ENCODE measurements at regions not wholly inside any gene's neighbourhood (a gene's known extent, or its start where the extent isn't known, plus 50 kb on each side); places are given as distances from the start of the nearest gene placed in this dataset.

DNA sequence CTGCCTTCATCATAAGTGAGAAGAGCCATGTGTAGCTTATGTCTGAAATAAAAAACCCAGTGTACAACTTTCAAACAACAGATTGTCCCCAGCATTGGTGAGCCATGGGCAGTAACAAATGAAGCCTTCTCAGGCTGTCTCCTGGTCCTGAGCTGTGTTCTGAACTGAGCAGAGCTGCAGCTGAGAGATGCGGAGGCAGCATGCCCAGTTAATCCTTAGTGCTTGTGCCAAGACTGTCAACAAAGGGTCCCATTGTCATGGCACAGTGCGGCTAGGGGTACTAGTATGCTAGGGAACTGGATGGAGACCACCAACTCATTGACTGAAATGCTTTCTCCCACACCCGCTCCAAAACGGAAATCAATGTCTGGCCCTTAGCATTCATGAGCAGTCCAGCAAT lies 154.3 kb downstream of the RMST start:
- Histone ChIP-seq H2AFZ (ENCODE audit: low read depth, low read length) (no peak overlapping the region), H3K36me3 (ENCODE audit: insufficient read depth, low read length) (no peaks in the 10 kb centered on the region), H3K27me3 (ENCODE audit: insufficient read depth, low read length) (no peaks in the 10 kb centered on the region), H3K9me3 (ENCODE audit: low read length) (no peaks in the 10 kb centered on the region), H3K4me1 (ENCODE audit: insufficient read depth, low read length) (no peaks in the 10 kb centered on the region), H3K4me3 (ENCODE audit: low read length) (no peak overlapping the region)

DNA sequence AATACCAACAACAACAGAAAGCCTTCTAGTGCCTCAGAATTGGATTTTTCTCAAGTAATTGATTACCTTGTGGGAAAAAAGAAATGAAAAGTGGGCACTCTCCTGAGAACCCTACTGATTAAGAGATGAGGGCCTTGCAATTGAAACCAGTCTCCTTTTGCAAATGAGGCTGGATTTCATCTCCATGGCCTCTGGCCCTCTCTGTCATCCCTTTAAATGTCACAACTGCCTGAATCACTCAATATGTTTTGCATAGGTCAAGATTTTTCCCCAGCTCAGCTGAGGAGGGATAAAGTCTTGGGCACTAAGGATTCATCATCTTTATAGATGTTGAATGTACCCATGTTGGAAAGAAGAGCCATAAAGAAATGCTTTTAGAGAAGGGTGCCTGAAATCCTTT lies 166.4 kb downstream of the RMST start:
- Histone ChIP-seq H3K4me3 (ENCODE audit: low read length) (no peak overlapping the region), H2AFZ (ENCODE audit: low read depth, low read length) (no peak overlapping the region), H3K4me1 (ENCODE audit: insufficient read depth, low read length) (peaks cover 5% of the 10 kb centered on the region), H3K27me3 (ENCODE audit: insufficient read depth, low read length) (no peaks in the 10 kb centered on the region), H3K9me3 (ENCODE audit: low read length) (no peaks in the 10 kb centered on the region), H3K36me3 (ENCODE audit: insufficient read depth, low read length) (no peaks in the 10 kb centered on the region)

DNA sequence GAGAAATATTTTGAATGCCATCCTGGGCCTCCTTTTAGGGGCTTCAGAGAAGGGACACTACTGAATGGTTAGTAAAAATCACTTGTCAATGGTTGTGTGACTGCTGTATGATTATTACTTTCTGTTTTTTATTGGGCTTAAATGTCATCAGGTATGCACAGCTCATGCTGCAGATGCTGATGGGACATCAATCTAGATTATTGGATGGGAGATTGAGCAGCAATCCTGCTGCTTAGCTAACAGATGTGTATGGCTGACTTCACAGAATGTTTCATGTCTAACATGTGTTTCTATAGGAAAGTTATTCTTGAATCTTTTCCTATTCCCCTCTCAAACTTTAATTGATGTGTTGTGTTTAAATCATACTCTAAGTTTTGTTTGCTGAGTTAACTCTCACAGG lies 166.8 kb downstream of the RMST start:
- Histone ChIP-seq H3K36me3 (ENCODE audit: insufficient read depth, low read length) (no peaks in the 10 kb centered on the region), H3K4me1 (ENCODE audit: insufficient read depth, low read length) (peaks cover 5% of the 10 kb centered on the region)

DNA sequence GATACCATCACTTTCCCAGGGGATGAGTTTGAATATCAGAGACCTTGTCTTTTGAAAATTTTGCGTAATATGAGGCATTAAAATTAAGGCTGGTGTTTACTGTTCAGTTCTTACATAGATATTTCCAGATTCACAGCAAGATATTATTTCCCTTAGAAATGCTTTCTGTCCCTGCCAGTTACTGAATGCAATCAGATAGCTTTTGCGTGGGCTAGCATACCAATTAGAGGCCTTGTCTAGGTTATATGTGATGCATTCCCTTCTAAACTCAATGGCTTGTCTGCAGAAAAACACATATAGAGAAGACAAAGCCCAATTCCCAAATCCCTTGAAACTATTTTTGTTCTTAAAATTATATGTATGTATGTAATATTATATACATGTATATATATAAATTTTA lies 167.8 kb downstream of the RMST start:
- no peak overlapping the region for H3K4me3 ChIP-seq (ENCODE audit: low read length)
- peaks cover 5% of the 10 kb centered on the region for H3K4me1 ChIP-seq (ENCODE audit: insufficient read depth, low read length)
- no peaks in the 10 kb centered on the region for H3K9me3 ChIP-seq (ENCODE audit: low read length)
- H3K27me3 ChIP-seq (ENCODE audit: insufficient read depth, low read length) = no peaks in the 10 kb centered on the region
- H3K36me3 ChIP-seq (ENCODE audit: insufficient read depth, low read length) = no peaks in the 10 kb centered on the region
- no peak overlapping the region for H2AFZ ChIP-seq (ENCODE audit: low read depth, low read length)

More for the DNA sequence above, 166.8 kb downstream of the RMST start:
- Histone ChIP-seq H2AFZ (ENCODE audit: low read depth, low read length) (no peak overlapping the region), H3K9me3 (ENCODE audit: low read length) (no peaks in the 10 kb centered on the region), H3K4me3 (ENCODE audit: low read length) (no peak overlapping the region), H3K27me3 (ENCODE audit: insufficient read depth, low read length) (no peaks in the 10 kb centered on the region)

DNA sequence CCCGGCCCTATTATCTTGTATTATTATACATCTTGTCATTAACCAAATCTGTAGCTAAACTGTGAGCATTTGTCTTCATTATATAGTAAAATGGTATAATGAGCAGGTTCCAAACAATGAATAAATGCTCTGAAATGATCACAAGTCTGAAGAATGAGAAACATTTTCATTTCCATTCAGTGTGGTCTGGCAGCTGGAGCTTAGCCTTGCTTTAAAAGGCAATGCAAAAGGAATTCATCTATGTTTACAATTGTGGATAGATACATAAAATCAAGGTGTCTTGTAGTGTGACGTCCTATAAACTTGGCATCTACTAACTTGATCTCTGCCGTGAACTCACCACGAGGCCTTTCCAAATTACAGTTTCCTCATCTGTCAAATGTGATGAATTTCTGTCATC lies 168.3 kb downstream of the RMST start:
- Histone ChIP-seq H2AFZ (ENCODE audit: low read depth, low read length) (no peak overlapping the region), H3K4me3 (ENCODE audit: low read length) (no peak overlapping the region), H3K36me3 (ENCODE audit: insufficient read depth, low read length) (no peaks in the 10 kb centered on the region), H3K27me3 (ENCODE audit: insufficient read depth, low read length) (no peaks in the 10 kb centered on the region), H3K4me1 (ENCODE audit: insufficient read depth, low read length) (peaks cover 5% of the 10 kb centered on the region), H3K9me3 (ENCODE audit: low read length) (no peaks in the 10 kb centered on the region)

DNA sequence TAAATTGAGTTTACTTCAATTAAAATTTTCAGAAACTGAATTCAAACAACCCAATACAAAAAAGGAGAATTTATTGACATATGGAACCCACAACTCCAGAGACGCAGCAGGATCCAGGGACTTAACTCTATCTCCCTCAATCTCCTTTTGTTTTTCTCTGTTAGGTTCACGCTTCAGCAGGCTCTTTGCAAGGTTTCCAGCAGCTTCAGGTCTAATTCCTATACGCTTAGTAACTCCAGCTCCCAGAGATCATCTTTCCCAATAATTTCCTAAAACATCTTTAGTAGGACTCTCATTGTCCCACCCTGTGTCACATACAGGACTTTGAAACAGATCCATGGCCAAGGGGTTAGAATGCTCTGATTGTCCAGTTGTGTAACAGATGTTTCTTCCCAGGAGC lies 175.2 kb downstream of the RMST start:
- no peaks in the 10 kb centered on the region for H3K4me1 ChIP-seq (ENCODE audit: insufficient read depth, low read length)
- H3K27me3 ChIP-seq (ENCODE audit: insufficient read depth, low read length) = no peaks in the 10 kb centered on the region
- H3K4me3 ChIP-seq (ENCODE audit: low read length) = no peak overlapping the region
- no peaks in the 10 kb centered on the region for H3K9me3 ChIP-seq (ENCODE audit: low read length)
- no peaks in the 10 kb centered on the region for H3K36me3 ChIP-seq (ENCODE audit: insufficient read depth, low read length)
- no peak overlapping the region for H2AFZ ChIP-seq (ENCODE audit: low read depth, low read length)

DNA sequence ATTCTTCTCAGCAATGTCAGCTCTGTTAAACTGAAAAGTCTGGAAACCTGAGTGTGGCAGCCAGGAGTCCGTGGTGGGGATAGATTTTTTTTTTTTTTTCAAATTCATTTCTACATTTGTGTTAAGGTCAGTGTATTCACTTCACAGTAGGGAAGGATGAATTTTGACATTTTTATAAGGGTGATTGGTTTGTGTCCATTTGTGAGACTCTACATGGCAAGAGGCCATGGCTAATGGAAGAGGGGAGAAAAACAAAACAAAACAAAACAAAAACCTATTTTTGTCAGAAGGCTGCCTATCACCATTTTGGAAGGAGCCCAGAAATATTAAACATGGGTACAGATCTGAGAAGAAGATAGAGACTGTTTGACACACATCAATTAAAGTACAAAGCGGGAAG lies 176.1 kb downstream of the RMST start:
- no peak overlapping the region for H3K4me3 ChIP-seq (ENCODE audit: low read length)
- H3K4me1 ChIP-seq (ENCODE audit: insufficient read depth, low read length) = no peaks in the 10 kb centered on the region
- no peaks in the 10 kb centered on the region for H3K9me3 ChIP-seq (ENCODE audit: low read length)
- no peaks in the 10 kb centered on the region for H3K36me3 ChIP-seq (ENCODE audit: insufficient read depth, low read length)
- H3K27me3 ChIP-seq (ENCODE audit: insufficient read depth, low read length) = no peaks in the 10 kb centered on the region
- H2AFZ ChIP-seq (ENCODE audit: low read depth, low read length) = no peak overlapping the region

DNA sequence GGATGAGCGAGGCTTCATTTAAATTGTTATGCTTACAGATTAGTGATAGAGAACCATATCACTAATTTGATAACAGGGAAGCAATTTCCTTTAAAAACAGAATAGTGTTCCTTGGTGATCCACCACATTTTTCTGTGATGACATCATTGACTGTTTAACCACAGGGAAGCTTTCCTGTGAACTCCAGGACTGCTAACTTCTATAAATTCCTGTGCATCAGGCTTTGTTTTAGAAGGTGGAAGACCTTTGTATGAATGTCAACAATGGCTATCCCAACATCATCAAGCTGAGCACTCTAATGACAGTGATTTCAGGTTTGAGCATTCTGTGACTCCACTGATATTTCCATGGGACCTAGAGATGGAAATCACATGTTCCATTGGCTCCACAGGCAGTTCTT lies 177.1 kb downstream of the RMST start:
- H3K4me3 ChIP-seq (ENCODE audit: low read length) = no peak overlapping the region
- H3K9me3 ChIP-seq (ENCODE audit: low read length) = no peaks in the 10 kb centered on the region
- no peaks in the 10 kb centered on the region for H3K36me3 ChIP-seq (ENCODE audit: insufficient read depth, low read length)
- no peak overlapping the region for H2AFZ ChIP-seq (ENCODE audit: low read depth, low read length)
- no peaks in the 10 kb centered on the region for H3K4me1 ChIP-seq (ENCODE audit: insufficient read depth, low read length)
- no peaks in the 10 kb centered on the region for H3K27me3 ChIP-seq (ENCODE audit: insufficient read depth, low read length)

DNA sequence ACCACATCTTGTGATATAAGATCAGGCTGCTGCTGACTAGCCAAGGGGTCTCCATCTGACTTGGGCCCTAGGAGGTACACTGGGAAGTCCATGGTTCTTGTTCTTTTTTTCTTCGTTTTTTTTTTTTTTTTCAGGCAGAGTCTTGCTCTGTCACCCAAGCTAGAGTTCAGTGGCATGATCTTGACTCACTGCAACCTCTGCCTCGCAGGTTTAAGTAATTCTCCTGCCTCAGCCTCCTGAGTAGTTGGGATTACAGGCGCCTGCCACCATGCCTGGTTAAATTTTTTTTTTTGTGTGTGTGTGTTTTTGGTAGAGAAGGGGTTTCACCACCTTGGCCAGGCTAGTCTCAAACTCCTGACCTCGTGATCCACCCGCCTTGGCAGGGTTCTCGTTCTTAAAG lies 178.2 kb downstream of the RMST start:
- Histone ChIP-seq H3K4me1 (ENCODE audit: insufficient read depth, low read length) (no peaks in the 10 kb centered on the region), H3K9me3 (ENCODE audit: low read length) (no peaks in the 10 kb centered on the region), H3K4me3 (ENCODE audit: low read length) (no peak overlapping the region), H3K27me3 (ENCODE audit: insufficient read depth, low read length) (no peaks in the 10 kb centered on the region), H2AFZ (ENCODE audit: low read depth, low read length) (no peak overlapping the region), H3K36me3 (ENCODE audit: insufficient read depth, low read length) (no peaks in the 10 kb centered on the region)

DNA sequence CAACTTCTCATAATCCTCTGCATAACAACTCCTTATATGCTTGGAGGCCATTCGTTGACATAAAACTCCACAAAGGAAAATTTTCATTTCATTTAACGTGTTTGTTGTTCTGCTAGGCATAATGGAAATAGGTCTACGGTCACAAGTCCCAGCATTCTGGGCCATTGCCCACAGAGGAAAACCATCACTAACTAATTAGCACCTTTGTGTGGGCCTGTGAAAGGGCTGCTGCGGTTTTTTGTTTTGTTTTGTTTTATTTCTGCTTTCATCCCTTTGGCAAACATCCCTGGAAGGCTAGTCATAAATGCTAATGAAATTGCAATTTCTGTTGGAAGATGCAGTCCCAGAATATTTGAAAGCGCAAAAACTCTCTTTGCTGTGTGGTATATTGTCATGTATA lies 180.3 kb downstream of the RMST start:
- no peaks in the 10 kb centered on the region for H3K27me3 ChIP-seq (ENCODE audit: insufficient read depth, low read length)
- H3K9me3 ChIP-seq (ENCODE audit: low read length) = no peaks in the 10 kb centered on the region
- H3K4me1 ChIP-seq (ENCODE audit: insufficient read depth, low read length) = no peaks in the 10 kb centered on the region
- H3K4me3 ChIP-seq (ENCODE audit: low read length) = no peak overlapping the region
- no peaks in the 10 kb centered on the region for H3K36me3 ChIP-seq (ENCODE audit: insufficient read depth, low read length)
- H2AFZ ChIP-seq (ENCODE audit: low read depth, low read length) = no peak overlapping the region

DNA sequence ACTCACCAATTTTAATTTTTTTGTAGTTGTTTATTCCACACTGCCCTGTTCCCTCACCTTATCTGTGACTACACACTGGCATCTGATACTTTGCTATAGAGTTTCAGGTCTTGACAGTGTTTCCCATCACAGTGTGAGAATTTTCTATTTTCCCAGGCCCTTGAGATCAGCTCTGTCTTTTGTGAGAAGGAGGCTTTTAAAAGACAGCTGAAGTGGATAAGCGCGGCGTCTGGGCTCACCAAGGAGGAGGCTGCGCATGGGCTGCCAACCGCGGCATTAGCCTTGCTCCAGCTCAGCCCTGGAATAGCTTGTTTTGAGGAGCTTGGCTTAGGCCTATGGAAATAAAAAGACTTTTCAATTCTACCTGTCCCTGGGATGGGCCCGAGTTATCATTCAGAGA lies 181.3 kb downstream of the RMST start:
- Histone ChIP-seq H3K36me3 (ENCODE audit: insufficient read depth, low read length) (no peaks in the 10 kb centered on the region), H2AFZ (ENCODE audit: low read depth, low read length) (no peak overlapping the region), H3K4me1 (ENCODE audit: insufficient read depth, low read length) (no peaks in the 10 kb centered on the region), H3K27me3 (ENCODE audit: insufficient read depth, low read length) (no peaks in the 10 kb centered on the region), H3K4me3 (ENCODE audit: low read length) (no peak overlapping the region), H3K9me3 (ENCODE audit: low read length) (no peaks in the 10 kb centered on the region)

DNA sequence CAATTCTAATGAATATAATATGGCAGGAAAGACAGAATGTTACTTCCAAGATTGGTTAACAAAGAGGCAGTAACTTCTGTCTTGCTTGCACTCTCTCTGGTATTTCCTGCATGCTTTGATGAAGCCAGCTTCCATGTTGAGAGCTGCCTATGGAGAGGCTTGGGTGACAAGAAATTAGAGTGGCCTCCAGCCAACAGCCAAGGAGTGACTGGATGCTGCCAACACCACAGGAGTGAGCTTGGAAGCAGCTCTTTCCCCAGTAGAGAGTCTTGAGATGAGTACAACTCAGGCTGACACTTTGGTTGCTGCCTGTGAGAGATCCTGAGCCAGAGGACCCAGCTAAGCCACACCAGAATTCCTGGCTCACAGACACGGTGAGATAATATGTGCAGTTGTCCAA lies 183.1 kb downstream of the RMST start:
- H3K9me3 ChIP-seq (ENCODE audit: low read length) = no peaks in the 10 kb centered on the region
- no peaks in the 10 kb centered on the region for H3K36me3 ChIP-seq (ENCODE audit: insufficient read depth, low read length)
- no peak overlapping the region for H2AFZ ChIP-seq (ENCODE audit: low read depth, low read length)
- H3K4me3 ChIP-seq (ENCODE audit: low read length) = no peak overlapping the region
- no peaks in the 10 kb centered on the region for H3K4me1 ChIP-seq (ENCODE audit: insufficient read depth, low read length)
- H3K27me3 ChIP-seq (ENCODE audit: insufficient read depth, low read length) = no peaks in the 10 kb centered on the region

DNA sequence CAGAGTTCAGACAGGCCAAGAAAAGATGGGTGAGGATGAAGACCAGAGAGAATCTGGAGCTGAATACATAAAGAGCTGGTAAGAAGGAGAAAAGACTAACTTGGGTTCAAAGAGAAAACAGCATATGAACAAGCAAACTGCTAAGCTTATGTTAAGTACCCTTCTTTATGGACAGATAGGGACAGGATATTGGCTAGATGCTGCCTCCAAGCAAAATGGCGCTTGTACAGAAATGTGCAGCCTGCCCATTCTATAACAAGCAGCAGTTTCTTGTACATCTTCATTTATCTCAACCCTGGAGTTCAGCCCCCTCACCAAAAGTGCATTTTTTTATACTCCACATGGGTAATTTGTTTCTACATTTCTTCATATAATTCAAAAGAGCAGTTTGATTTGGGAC lies 184.5 kb downstream of the RMST start:
- H3K4me3 ChIP-seq (ENCODE audit: low read length) = no peak overlapping the region
- H3K36me3 ChIP-seq (ENCODE audit: insufficient read depth, low read length) = no peaks in the 10 kb centered on the region
- H3K4me1 ChIP-seq (ENCODE audit: insufficient read depth, low read length) = no peaks in the 10 kb centered on the region
- no peaks in the 10 kb centered on the region for H3K27me3 ChIP-seq (ENCODE audit: insufficient read depth, low read length)
- no peaks in the 10 kb centered on the region for H3K9me3 ChIP-seq (ENCODE audit: low read length)
- H2AFZ ChIP-seq (ENCODE audit: low read depth, low read length) = no peak overlapping the region

DNA sequence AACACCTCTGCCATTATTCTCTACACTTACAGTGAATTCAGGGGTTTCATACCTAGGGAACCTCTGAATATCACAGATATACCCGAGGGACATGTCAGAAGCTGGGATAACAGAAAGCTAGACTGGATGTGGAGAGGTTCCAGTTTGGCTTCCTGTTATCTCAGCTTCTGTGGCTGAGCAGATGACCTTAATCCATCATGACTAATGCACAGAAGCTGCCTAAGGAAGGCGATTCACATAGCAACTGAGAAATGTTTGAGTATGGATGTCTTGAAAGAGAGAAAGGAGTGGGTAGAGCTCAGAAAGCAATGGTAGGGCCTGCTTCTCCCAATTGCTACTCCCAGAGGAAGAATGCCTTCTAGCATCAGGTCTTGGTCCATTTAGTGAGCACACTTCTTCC lies 187.6 kb downstream of the RMST start:
- no peak overlapping the region for H2AFZ ChIP-seq (ENCODE audit: low read depth, low read length)
- no peaks in the 10 kb centered on the region for H3K27me3 ChIP-seq (ENCODE audit: insufficient read depth, low read length)
- H3K4me1 ChIP-seq (ENCODE audit: insufficient read depth, low read length) = no peaks in the 10 kb centered on the region
- H3K9me3 ChIP-seq (ENCODE audit: low read length) = no peaks in the 10 kb centered on the region
- no peak overlapping the region for H3K4me3 ChIP-seq (ENCODE audit: low read length)
- H3K36me3 ChIP-seq (ENCODE audit: insufficient read depth, low read length) = no peaks in the 10 kb centered on the region
